PC-9 (cell line): ENCODE measurements at regions not wholly inside any gene's neighbourhood (a gene's known extent, or its start where the extent isn't known, plus 50 kb on each side); places are given as distances from the start of the nearest gene placed in this dataset.

Source experiments
- BruUV-seq: library from RNA; stranded (reverse); fragments of 400-500 nt; replicated peaks from 2 replicates; lab custom pipeline; 2021; lab: Mats Ljungman, UMichigan
- CTCF ChIA-PET: fragments of 300-600 bp; sonication (Branson Sonifier 250); formaldehyde crosslinking; loops from one replicate; lab custom pipeline; 2022; ENCODE audit warnings: antibody characterized with exemption; lab: Charles Lee
- POLR2A ChIA-PET: fragments of 300-600 bp; sonication (Branson Sonifier 250); formaldehyde crosslinking; loops from one replicate; lab custom pipeline; 2022; ENCODE audit warnings: antibody characterized with exemption; ENCODE audit not compliant: unreplicated experiment; lab: Charles Lee
- DNase-seq, 2 experiments: peaks; one replicate each; pipeline versions ENCODE4 v3.0.0 to v3.0.0-alpha.2; 2015 to 2022; ENCODE audit warnings: mixed read lengths in 1 of 2
- H2AFZ ChIP-seq: fragments of 200-600 bp; sonication (generic); 2 replicates; pipeline ENCODE4 v1.8.1; 2017; ENCODE audit warnings: antibody characterized with exemption
- H3F3A ChIP-seq: fragments of 200-600 bp; sonication (generic); 2 replicates; pipeline ENCODE4 v1.8.1; 2017; ENCODE audit warnings: antibody characterized with exemption, mild to moderate bottlenecking, low read depth; ENCODE audit not compliant: insufficient read depth
- H3K27ac ChIP-seq: fragments of 200-600 bp; sonication (generic); 2 replicates; pipeline ENCODE4 v1.6.1; 2016; ENCODE audit warnings: mixed run types
- H3K27me3 ChIP-seq: fragments of 200-600 bp; sonication (generic); 2 replicates; pipeline ENCODE4 v1.6.1; 2016; ENCODE audit warnings: low read depth, mixed run types; ENCODE audit not compliant: insufficient read depth
- H3K36me3 ChIP-seq: fragments of 200-600 bp; sonication (generic); 2 replicates; pipeline ENCODE4 v1.6.1; 2016; ENCODE audit warnings: low read depth, mixed run types
- H3K4me1 ChIP-seq: fragments of 200-600 bp; sonication (generic); replicated peaks from 2 replicates; pipeline ENCODE4 v1.6.1; 2016; ENCODE audit warnings: mixed run types; ENCODE audit not compliant: insufficient read depth
- H3K4me2 ChIP-seq: fragments of 200-600 bp; sonication (generic); 2 replicates; pipeline ENCODE4 v1.6.1; 2017; ENCODE audit warnings: mixed run types
- H3K4me3 ChIP-seq: fragments of 200-600 bp; sonication (generic); 2 replicates; pipeline ENCODE4 v1.6.1; 2016; ENCODE audit warnings: mixed run types
- H3K79me2 ChIP-seq: fragments of 200-600 bp; sonication (generic); 2 replicates; pipeline ENCODE4 v1.6.1; 2017; ENCODE audit warnings: low read depth, mixed run types
- H3K9me2 ChIP-seq: fragments of 200-600 bp; sonication (generic); 2 replicates; pipeline ENCODE4 v1.8.1; 2017; ENCODE audit warnings: mild to moderate bottlenecking; ENCODE audit not compliant: insufficient read depth
- H3K9me3 ChIP-seq: fragments of 200-600 bp; sonication (generic); 2 replicates; pipeline ENCODE4 v1.8.1; 2016; ENCODE audit warnings: low read depth; ENCODE audit not compliant: insufficient read depth
- H4K20me1 ChIP-seq: fragments of 200-600 bp; sonication (generic); 2 replicates; pipeline ENCODE4 v1.8.1; 2017; ENCODE audit not compliant: insufficient read depth
- CTCF ChIP-seq: fragments of 200-600 bp; sonication (generic); conservative IDR thresholded peaks from 2 replicates; pipeline ENCODE4 v1.6.1; 2017; ENCODE audit warnings: mixed run types, antibody characterized with exemption, mild to moderate bottlenecking, moderate library complexity
- EZH2 ChIP-seq: fragments of 200-600 bp; sonication (generic); IDR thresholded peaks from 2 replicates; pipeline ENCODE4 v1.8.0; 2017; ENCODE audit warnings: antibody characterized with exemption, low read depth
- intact Hi-C: fragments of 100-400 bp; cut with micrococcal nuclease; formaldehyde crosslinking; loops from one replicate; pipeline ENCODE4 v1.10.0; 2022; ENCODE audit not compliant: unreplicated experiment

GRCh38 chr4:175561696-175562095, 250.4 kb downstream of the GPM6A start:
- H3K9me3 ChIP-seq, result no peaks in the 10 kb centered on the region
- no peaks in the 10 kb centered on the region for H3K4me1 ChIP-seq
- no peaks in the 10 kb centered on the region for H4K20me1 ChIP-seq
- ChIA-PET POLR2A (no interaction called here), CTCF (no interaction called here)
- DNase-seq, result no peak
- no peak overlapping the region for H3K27ac ChIP-seq
- no peak overlapping the region for H3K4me2 ChIP-seq
- no peaks in the 10 kb centered on the region for H3K27me3 ChIP-seq
- no peak overlapping the region for H3K4me3 ChIP-seq
- no peak overlapping the region for H2AFZ ChIP-seq
- no peaks in the 10 kb centered on the region for H3K79me2 ChIP-seq
- no peaks in the 10 kb centered on the region for H3K36me3 ChIP-seq
- BruUV-seq, result no TSS peak
- TF ChIP-seq CTCF (no peak), EZH2 (no peak)
- no peaks in the 10 kb centered on the region for H3F3A ChIP-seq
- intact Hi-C loops, result loop anchor here (5.0 to 10.0 kb wide), 2 partner anchors 553 to 781 kb away; no protein-coding TSS in a partner anchor
- H3K9me2 ChIP-seq, result no peaks in the 10 kb centered on the region

GRCh38 chr4:175562111-175562510, 250.0 kb downstream of the GPM6A start:
- Histone ChIP-seq H4K20me1 (no peaks in the 10 kb centered on the region), H3K36me3 (no peaks in the 10 kb centered on the region), H3K4me3 (no peak overlapping the region), H3F3A (no peaks in the 10 kb centered on the region), H3K27ac (no peak overlapping the region), H3K79me2 (no peaks in the 10 kb centered on the region), H2AFZ (no peak overlapping the region), H3K9me2 (no peaks in the 10 kb centered on the region), H3K9me3 (no peaks in the 10 kb centered on the region), H3K4me1 (no peaks in the 10 kb centered on the region), H3K27me3 (no peaks in the 10 kb centered on the region), H3K4me2 (no peak overlapping the region)
- ChIA-PET POLR2A (no interaction called here), CTCF (no interaction called here)
- no peak for TF ChIP-seq EZH2
- TF ChIP-seq CTCF, result no peak
- intact Hi-C loops, result loop anchor here (5.0 to 10.0 kb wide), 2 partner anchors 553 to 780 kb away; no protein-coding TSS in a partner anchor
- no TSS peak for BruUV-seq
- no peak for DNase-seq

GRCh38 chr4:175562542-175562941, 249.5 kb downstream of the GPM6A start:
- CTCF ChIA-PET, result no interaction called here
- Histone ChIP-seq H3K4me2 (no peak overlapping the region), H3K4me1 (no peaks in the 10 kb centered on the region), H3F3A (no peaks in the 10 kb centered on the region), H3K27me3 (no peaks in the 10 kb centered on the region), H3K36me3 (no peaks in the 10 kb centered on the region), H3K9me3 (no peaks in the 10 kb centered on the region), H4K20me1 (no peaks in the 10 kb centered on the region), H2AFZ (no peak overlapping the region), H3K27ac (no peak overlapping the region), H3K79me2 (no peaks in the 10 kb centered on the region), H3K4me3 (no peak overlapping the region), H3K9me2 (no peaks in the 10 kb centered on the region)
- TF ChIP-seq CTCF (no peak), EZH2 (no peak)
- intact Hi-C loops, result loop anchor here (5.0 to 10.0 kb wide), 2 partner anchors 552 to 780 kb away; no protein-coding TSS in a partner anchor
- POLR2A ChIA-PET, result no interaction called here
- BruUV-seq, result no TSS peak
- no peak for DNase-seq
